LNCAP (cell line): ENCODE measurements at regions not wholly inside any gene's neighbourhood (a gene's known extent, or its start where the extent isn't known, plus 50 kb on each side); places are given as distances from the start of the nearest gene placed in this dataset.

Source experiments
- TF ChIP-seq, protein P1 (sequence below): fragments of 450-650 bp; IDR thresholded peaks from 2 replicates; pipeline ENCODE4 v1.5.1; 2017; ENCODE audit warnings: mild to moderate bottlenecking

DNA sequence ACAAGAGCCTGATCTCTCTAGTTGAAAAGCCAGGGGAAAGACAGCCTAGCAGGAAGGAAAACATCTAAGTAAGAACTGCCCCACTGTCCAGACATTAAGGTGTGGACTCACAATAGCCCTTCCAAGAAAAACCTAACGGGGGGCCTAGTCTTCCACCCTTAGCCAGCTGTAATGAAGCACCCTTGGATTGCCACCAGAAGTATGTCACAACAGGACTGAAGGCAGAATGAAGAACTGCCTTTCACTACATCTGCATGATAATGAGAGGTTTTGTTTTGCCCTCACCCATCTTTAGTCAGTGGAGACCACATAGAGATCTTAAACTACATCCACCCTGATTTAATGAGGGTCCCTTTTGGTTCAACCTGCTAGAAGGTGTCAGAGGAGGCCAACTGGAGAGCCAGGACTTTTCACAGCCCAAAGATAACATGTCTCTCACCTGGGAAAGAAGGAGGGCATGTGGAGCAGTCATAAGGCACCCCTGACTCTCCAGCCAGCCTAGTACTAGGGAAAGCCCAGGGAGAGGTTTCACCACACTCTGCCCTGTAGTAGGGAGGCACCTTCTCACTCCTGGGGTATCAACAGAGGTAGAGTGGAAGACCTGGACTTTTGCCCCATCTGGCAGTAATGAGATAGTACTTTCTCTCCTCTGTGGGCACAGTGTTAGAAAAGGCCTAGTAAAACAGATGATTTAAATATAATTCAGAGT, 1017.4 kb upstream of the MANEA start:
- TF ChIP-seq, protein P1, sequence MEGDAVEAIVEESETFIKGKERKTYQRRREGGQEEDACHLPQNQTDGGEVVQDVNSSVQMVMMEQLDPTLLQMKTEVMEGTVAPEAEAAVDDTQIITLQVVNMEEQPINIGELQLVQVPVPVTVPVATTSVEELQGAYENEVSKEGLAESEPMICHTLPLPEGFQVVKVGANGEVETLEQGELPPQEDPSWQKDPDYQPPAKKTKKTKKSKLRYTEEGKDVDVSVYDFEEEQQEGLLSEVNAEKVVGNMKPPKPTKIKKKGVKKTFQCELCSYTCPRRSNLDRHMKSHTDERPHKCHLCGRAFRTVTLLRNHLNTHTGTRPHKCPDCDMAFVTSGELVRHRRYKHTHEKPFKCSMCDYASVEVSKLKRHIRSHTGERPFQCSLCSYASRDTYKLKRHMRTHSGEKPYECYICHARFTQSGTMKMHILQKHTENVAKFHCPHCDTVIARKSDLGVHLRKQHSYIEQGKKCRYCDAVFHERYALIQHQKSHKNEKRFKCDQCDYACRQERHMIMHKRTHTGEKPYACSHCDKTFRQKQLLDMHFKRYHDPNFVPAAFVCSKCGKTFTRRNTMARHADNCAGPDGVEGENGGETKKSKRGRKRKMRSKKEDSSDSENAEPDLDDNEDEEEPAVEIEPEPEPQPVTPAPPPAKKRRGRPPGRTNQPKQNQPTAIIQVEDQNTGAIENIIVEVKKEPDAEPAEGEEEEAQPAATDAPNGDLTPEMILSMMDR = no peak

- TF ChIP-seq, protein P1 = no peak
These were observed 1029.1 kb upstream of the MANEA start for GRCh38 chr6:94548201-94548600.

DNA sequence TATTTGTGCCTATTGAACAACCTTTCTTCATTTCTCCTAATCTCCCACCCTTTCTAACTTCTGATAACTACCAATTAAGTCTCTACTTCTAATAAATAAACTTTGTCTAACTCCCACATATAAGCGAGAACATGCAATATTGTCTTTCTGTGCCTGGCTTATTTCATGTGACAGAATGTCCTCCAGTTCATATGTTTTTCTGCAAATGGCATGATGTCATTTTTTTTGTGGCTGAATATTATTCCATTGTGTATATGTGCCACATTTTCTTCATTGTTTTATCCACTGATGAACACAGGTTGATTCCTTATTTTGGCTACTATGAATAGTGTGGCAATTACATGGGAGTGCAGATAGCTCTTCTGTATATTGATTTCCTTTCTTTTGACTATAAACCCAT, 1041.5 kb upstream of the MANEA start:
- TF ChIP-seq, protein P1 = no peak

- TF ChIP-seq, protein P1 = no peak
These were observed 1065.7 kb upstream of the MANEA start for GRCh38 chr6:94511502-94512088.

- TF ChIP-seq, protein P1 = no peak
These were observed 1066.5 kb upstream of the MANEA start for GRCh38 chr6:94510877-94511276.

DNA sequence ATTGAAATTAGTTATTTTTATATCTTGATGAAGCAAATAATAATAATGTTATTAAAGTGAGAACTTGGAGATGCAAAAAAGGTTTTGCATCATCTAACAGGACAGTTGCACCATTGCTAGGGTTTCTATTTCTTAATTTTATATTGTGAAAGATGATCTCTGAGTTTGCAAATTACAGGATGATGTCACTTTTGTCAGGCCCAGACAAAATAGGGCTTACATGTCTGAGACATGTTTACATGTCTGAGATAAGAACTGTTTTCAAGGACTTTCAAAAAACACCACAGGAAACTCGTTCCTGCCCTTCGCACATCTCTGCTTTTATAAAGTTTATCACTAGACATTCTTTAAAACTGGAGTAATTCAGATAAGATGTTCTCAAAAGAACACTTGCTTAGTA, 1075.8 kb upstream of the MANEA start:
- TF ChIP-seq, protein P1 = no peak

DNA sequence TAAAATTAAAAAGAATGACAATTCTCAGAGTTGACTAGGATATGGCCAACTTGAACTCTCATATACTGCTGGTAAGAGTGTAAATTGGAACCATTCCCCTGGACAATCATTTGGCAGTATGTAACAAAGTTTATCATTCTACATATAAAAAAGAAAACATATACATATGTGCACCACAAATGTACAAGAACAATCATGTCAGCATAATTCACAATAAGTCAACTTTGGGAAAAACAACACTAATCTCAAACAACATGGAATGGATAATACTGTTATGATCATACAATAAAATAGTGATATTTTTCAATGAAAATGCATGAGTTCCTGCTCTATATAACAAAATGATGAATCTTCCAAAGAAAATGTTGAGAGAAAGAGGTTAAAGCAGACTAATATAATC, 1078.7 kb upstream of the EPHA7 start:
- TF ChIP-seq, protein P1 = no peak
